ENCODE measurements at regions not wholly inside any gene's neighbourhood (a gene's known extent, or its start where the extent isn't known, plus 50 kb on each side); places are given as distances from the start of the nearest gene placed in this dataset.

DNA sequence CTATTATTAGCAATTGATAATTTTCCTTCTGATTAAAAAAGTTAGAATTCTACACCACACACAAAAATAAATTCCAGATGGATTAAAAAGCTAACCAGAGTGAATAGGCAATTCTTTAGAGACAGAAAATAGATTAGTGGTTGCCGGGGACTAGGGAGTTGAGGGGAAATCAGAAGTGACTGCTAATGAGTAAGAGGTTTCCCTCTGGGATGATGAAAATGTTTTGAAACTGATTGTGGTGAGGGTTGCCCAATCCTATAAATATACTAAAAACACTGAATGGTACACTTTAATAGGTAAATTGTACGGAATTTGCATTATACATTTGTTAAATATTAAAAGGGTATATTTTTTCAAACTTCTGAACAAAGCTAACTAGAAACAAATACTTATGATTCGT, 214.9 kb downstream of the GPAM start:
- TF ChIP-seq, protein P1, sequence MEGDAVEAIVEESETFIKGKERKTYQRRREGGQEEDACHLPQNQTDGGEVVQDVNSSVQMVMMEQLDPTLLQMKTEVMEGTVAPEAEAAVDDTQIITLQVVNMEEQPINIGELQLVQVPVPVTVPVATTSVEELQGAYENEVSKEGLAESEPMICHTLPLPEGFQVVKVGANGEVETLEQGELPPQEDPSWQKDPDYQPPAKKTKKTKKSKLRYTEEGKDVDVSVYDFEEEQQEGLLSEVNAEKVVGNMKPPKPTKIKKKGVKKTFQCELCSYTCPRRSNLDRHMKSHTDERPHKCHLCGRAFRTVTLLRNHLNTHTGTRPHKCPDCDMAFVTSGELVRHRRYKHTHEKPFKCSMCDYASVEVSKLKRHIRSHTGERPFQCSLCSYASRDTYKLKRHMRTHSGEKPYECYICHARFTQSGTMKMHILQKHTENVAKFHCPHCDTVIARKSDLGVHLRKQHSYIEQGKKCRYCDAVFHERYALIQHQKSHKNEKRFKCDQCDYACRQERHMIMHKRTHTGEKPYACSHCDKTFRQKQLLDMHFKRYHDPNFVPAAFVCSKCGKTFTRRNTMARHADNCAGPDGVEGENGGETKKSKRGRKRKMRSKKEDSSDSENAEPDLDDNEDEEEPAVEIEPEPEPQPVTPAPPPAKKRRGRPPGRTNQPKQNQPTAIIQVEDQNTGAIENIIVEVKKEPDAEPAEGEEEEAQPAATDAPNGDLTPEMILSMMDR (IDR thresholded peaks at IDR 0.05) = no peak
- intact Hi-C loops (cut with DNase I) = no loop called here
- WGBS, 3 donors = 66 to 72% (median 68%) methylated on average over 3 of the region's 3 CpGs
- no peaks in the 10 kb centered on the region for H3K27me3 ChIP-seq (ENCODE audit: insufficient read depth in 3 of 3, low read length in 2 of 3)
- no peaks in the 10 kb centered on the region for H3K9me3 ChIP-seq
- no peak overlapping the region for H3K27ac ChIP-seq
- no peak for ATAC-seq
- no peaks in the 10 kb centered on the region for H3K36me3 ChIP-seq (ENCODE audit: insufficient read depth in 1 of 2, low read depth in 1 of 2)
- no peak for DNase-seq
- no peaks in the 10 kb centered on the region for H3K4me1 ChIP-seq
- no peak overlapping the region for H3K4me3 ChIP-seq

DNA sequence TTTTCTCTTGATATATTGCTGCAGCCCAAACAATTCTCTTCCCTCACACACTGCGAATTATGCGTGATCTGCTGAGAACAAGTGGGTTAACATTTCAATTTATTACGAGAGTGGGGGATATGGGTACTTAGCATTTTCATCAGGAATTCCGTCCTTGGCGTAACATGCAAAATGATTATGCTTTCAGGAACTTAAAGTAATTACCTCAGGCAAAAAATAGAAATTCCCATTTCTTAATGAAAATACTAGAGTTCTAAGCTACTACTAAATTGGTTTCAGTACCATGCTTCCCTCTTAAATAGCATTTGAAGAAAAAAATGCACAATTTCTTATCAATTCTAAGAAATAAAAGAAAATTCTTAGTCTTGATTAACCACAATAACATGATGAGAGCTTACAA, 213.5 kb downstream of the GPAM start:
- Histone ChIP-seq H3K27me3 (ENCODE audit: insufficient read depth in 3 of 3, low read length in 2 of 3) (no peaks in the 10 kb centered on the region), H3K4me1 (no peaks in the 10 kb centered on the region), H3K36me3 (ENCODE audit: insufficient read depth in 1 of 2, low read depth in 1 of 2) (no peaks in the 10 kb centered on the region), H3K4me3 (no peak overlapping the region), H3K27ac (no peak overlapping the region), H3K9me3 (no peaks in the 10 kb centered on the region)
- WGBS, 3 donors = 79 to 90% (median 85%) methylated on average over 5 of the region's 5 CpGs
- ATAC-seq (no peak), DNase-seq (no peak)
- TF ChIP-seq, protein P1 (IDR thresholded peaks at IDR 0.05) = no peak
- intact Hi-C loops (cut with DNase I) = no loop called here

DNA sequence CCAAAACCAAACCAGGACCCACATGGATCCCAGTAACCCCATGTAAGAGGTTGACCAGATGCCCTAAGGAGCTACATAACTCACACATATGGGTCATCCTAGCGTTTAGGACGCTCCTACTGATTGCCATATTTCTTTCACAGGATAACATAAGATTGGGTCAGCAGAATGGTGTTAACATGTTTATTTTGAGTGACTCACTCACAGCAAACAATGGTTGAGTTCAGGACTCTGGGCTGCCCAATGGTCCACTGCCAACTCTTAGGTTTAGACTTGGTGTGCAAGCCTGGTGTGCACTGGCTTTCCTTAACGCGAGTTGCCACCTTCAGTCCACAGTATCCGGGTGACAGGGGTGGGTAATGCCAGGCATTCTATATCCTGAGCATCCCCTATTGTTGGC, 211.5 kb downstream of the GPAM start:
- Histone ChIP-seq H3K36me3 (ENCODE audit: insufficient read depth in 1 of 2, low read depth in 1 of 2) (no peaks in the 10 kb centered on the region), H3K27ac (no peak overlapping the region), H3K27me3 (ENCODE audit: insufficient read depth in 3 of 3, low read length in 2 of 3) (no peaks in the 10 kb centered on the region), H3K4me1 (no peaks in the 10 kb centered on the region), H3K4me3 (no peak overlapping the region), H3K9me3 (no peaks in the 10 kb centered on the region)
- WGBS, 3 donors = 72 to 83% (median 81%) methylated on average over 5 of the region's 5 CpGs
- no peak for DNase-seq
- TF ChIP-seq, protein P1 (IDR thresholded peaks at IDR 0.05) = no peak
- intact Hi-C loops (cut with DNase I) = no loop called here
- ATAC-seq = no peak

DNA sequence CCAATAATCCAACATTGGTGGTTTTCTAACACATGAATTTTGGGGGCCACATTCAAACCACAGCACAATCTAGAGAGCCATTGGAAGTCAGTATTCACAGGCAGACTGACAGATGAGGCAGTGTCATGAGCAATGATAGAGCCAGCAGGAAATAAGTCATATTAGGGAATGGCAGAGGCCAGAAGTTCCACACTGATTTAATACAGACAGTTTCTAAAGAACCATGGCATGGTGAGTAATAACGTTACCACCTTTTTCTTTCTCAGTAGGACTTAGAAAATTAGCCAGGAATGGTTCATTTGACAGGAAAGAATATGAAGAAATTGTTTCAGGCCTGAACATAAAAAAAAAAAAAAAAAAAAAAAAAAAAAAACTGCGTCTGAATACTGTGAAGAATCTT, 210.3 kb downstream of the GPAM start:
- Histone ChIP-seq H3K9me3 (no peaks in the 10 kb centered on the region), H3K36me3 (ENCODE audit: insufficient read depth in 1 of 2, low read depth in 1 of 2) (no peaks in the 10 kb centered on the region), H3K4me3 (no peak overlapping the region), H3K27me3 (ENCODE audit: insufficient read depth in 3 of 3, low read length in 2 of 3) (no peaks in the 10 kb centered on the region), H3K27ac (no peak overlapping the region), H3K4me1 (no peaks in the 10 kb centered on the region)
- intact Hi-C loops (cut with DNase I) = no loop called here
- 51 to 68% (median 56%) methylated on average over 2 of the region's 2 CpGs for WGBS, 3 donors
- TF ChIP-seq, protein P1 (IDR thresholded peaks at IDR 0.05) = no peak
- ATAC-seq = peak in 1 of 4 donors; percentile 53
- no peak for DNase-seq

DNA sequence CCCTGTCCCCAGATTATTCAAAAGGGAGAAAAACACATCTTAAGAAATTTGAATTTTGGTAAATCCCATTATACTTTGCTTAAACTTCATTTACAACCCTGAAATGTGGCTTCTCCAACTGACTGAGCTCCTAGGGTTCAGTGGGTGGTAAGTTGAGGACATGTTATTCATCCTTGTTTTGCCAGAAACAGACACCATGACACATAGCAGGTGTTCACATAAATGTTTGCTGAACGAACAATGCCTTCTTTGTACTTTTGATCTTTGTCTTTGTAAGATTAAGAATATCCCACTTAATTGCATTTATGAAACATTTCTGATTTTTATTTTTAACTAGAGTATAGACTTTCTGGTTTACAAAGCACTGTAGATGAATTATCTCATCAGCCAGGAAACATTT, 209.7 kb downstream of the GPAM start:
- Histone ChIP-seq H3K4me3 (no peak overlapping the region), H3K36me3 (ENCODE audit: insufficient read depth in 1 of 2, low read depth in 1 of 2) (no peaks in the 10 kb centered on the region), H3K27me3 (ENCODE audit: insufficient read depth in 3 of 3, low read length in 2 of 3) (no peaks in the 10 kb centered on the region), H3K27ac (no peak overlapping the region), H3K4me1 (no peaks in the 10 kb centered on the region), H3K9me3 (no peaks in the 10 kb centered on the region)
- TF ChIP-seq, protein P1 (IDR thresholded peaks at IDR 0.05) = no peak
- intact Hi-C loops (cut with DNase I) = no loop called here
- ATAC-seq (no peak), DNase-seq (no peak)
- 32 to 55% (median 46%) methylated on average over 1 of the region's 1 CpG for WGBS, 3 donors
